HG02938 (cell line): ENCODE measurements at regions not wholly inside any gene's neighbourhood (a gene's known extent, or its start where the extent isn't known, plus 50 kb on each side); places are given as distances from the start of the nearest gene placed in this dataset.

Experiments used
- ATAC-seq: cut with Tn5 transposase; IDR thresholded peaks from one replicate; pipeline ENCODE4 v1.9.1; 2021; ENCODE audit warnings: mild to moderate bottlenecking, moderate library complexity; ENCODE audit not compliant: unreplicated experiment

DNA sequence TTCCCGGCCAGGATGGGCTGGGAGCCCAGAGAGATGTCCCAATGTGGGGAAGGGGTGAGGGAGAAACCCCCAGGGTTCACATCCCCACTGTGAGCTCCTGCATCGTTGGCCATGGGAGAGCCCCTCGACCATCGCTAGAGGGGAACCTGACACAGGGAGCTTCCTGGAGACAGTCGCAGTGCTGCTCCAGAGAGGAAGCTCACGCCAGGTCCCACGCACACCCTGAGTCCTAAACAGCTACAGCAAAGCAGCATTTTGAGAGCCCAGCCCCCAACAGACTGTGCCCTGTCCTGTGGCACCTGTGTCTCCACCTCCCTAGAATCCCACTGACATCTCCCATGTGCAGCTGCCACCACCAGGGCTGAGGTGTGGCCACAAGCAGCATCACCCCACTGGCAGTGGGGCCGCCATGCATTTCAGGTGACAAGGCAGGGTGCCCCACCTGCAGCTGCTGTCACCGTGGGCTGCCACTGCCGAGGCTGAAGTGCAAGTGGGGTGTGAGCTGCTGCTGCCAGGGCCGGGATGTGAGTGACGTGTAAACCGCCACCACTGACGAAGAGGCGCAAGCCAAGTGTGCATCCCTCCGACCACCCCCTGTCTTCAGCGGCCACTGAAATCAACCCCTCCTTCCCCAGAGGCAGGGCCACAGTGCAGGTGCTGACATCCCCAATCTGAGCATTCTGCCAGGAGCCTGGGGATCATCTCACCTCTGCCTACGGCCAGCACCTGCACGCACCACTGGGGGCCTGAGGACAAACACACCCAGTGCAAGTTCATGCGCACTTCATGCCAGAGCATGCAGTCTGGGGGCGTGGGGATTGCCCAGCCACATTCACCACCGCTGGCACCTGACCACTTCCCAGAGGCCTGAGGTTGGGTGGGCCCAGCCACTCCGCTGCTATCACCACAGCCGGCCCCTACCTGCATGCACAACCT, 467.7 kb upstream of the SALL3 start:
- ATAC-seq: no peak

GRCh38 chr18:78514910-78515670, 464.5 kb upstream of the SALL3 start:
- no peak for ATAC-seq

- ATAC-seq: no peak
These were observed 462.3 kb upstream of the SALL3 start for GRCh38 chr18:78517328-78517727.

DNA sequence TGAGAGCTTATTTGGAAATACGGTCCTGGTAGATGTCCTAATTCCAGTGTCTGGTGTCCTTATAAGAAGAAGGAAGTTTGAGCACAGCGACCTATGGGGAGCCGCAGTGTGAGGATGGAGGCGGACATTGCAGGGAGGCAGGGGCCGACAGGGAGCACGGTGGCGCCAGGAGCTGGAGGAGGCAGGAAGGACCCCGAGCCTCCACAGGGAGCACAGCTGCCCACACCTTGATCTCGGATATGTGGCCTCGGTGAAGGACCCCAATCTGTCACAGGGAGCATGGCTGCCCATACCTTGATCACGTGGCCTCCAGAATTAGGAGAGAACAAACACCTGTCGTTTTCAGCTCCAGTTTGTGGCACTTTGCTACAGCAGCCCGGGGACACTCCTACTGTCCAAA, 461.6 kb upstream of the SALL3 start:
- ATAC-seq: no peak

GRCh38 chr18:78518805-78519204, 460.8 kb upstream of the SALL3 start:
- ATAC-seq: no peak

DNA sequence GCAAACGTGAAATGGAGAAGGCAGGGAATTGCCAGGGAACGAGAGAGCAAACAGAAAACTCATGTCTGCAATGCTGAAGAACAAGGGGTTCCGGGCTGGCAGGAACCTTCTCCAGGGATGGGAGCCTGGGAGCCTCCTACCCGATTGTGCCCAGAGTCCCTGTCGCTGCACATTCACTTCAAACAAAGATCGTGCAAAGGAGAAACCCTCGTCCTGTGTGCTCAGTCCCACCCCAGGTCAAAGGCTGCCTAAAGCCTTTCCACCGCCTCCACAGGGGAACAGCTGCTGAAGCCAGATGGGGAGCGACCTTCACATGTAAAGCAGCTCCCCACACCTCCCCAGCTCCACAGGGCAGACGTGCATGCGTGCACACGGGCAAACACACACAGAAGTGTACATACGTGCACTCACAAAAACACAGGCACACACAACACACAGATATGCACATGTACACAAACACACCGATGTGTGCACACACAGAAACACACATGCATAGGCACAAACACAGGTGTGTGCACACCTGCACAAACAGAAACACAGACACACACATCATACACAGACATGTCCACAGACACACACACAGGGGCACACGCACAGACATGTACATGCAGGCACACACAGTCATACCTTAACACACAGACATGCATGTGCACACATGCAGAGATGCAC, 460.1 kb upstream of the SALL3 start:
- no peak for ATAC-seq

DNA sequence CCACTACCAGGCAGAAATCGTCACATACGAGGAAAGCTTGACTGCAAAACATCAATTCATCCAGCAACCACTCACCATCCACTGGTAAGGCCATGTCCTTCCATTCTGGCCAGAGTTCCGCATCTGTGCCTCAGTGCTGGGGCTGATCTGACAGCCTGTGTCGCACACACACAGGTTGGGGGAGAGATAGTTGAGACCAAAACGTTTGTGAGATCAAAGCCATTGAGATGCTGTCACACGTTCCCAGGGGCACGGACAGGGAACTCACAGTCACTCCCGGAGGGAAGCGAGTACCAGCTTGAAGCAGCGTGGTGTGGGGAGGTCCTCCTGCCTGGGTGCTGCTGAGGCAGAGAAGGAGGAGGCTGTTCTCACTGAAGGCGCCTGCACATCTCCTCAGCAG, 458.5 kb upstream of the SALL3 start:
- ATAC-seq: no peak

GRCh38 chr18:78521744-78522143, 457.9 kb upstream of the SALL3 start:
- ATAC-seq: no peak

DNA sequence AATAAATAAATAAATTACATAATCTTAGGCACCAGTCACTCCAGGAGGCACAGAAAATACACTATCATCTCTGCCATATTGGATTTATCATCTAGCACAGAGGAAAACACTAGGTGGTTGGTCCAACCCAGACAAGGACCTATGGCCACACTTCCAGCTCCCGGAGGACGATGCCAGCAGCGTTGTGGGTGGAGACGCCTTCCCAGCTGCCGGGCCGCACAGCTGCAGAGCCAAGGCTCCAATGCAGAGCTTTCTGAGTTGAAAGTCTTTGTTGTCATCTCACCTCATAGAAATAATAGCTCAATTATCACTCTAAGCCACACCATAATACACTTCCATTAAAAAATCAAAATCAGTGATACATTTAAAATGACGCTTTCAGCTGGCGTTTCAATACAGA, 457.1 kb upstream of the SALL3 start:
- ATAC-seq: no peak

DNA sequence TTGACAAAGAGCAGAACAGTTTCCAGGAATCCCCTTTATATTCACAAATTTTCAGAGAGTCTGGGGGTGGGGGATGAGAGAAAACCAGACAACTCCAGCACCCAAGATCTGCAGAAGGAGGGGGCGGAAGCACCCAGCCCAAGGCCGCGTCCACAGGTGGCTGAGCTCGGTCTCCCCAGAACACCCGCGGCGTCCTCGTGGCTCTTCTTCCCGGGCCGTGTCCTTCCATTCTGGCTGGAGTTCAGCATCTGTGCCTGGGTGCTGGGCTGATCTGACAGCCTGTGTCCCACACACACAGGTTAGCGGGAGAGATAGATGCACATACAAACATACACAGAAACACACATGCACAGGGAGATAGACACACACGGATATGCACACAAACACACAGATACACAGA, 455.8 kb upstream of the SALL3 start:
- no peak for ATAC-seq

DNA sequence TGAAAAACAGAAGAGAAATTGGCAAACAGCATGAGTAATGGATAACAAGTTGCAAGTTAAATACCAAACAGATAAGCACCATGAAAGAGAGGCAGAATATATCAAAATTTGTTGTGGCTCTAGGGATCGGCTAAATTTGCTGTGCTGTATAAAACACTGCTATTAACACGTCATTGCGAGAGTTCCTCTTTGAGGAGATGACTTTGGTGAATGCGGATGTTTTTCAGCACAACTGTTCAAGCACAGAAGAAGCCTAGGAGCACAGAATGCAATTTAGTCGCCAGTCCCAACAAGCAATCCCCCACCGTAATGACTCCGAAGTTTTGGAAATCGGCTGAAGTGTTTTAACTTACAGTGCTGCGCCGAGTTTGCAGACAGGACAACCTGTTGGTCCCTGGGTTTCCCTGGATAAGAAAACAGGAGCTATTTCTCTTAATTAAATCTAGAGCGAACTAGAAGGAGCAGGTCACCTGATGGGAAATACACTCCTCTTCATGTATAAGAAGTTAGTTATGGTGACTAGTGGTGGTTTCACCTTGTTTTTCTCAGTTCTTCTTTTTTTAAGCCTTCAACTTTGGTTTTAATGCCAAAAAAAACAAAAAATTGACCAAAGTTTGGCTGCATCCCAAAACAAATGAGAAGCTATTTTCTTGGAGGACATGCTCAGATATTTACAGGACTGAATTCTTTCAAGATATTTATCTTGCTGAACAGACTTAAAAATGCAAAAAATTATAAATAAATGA, 454.1 kb upstream of the SALL3 start:
- ATAC-seq: no peak

GRCh38 chr18:78526275-78526674, 453.3 kb upstream of the SALL3 start:
- no peak for ATAC-seq

- ATAC-seq: no peak
These were observed 452.5 kb upstream of the SALL3 start for GRCh38 chr18:78526923-78527711.

DNA sequence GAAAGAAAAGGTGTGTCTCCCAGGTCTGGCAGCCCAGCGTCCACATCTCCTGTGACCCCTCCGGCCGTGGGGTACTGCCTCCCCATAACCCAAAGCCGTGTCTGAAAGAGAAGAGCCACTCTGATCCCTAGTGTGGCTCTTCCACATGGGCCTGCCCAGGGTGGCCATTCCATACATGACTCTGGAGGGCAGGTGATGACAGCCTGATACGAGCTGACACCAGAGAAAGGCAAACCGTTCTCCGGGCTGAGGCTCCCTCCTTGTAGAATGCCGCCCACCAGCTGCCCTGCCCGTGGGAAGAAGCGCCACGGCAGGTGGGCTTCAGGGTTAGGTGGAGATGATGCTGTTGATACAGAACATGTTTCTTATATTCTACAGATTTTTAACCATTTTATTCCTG, 451.6 kb upstream of the SALL3 start:
- ATAC-seq: no peak

GRCh38 chr18:78528411-78529258, 451.0 kb upstream of the SALL3 start:
- no peak for ATAC-seq

DNA sequence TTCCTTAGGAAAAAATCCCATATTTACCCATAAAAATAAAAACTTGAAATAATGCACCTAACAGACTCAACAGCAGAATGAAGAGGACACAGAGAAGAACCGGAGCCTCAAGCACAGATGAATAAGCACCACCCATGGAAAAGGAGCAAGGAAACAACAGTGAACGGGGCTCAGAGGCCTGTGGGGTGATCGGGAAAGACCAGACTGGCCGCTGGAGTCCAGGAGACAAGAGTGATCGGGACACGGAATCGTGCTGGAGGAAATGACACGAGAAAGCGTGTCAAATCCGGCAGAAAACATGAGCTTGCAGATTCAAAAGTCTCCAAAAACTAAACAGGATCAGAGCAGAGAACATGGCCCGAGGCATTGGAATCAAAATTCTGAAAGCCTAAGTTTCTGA, 448.0 kb upstream of the SALL3 start:
- ATAC-seq: no peak

GRCh38 chr18:78538669-78539440, 440.8 kb upstream of the SALL3 start:
- ATAC-seq: no peak
